Right atrium auricular region (tissue), 2 donors: ENCODE measurements at regions not wholly inside any gene's neighbourhood (a gene's known extent, or its start where the extent isn't known, plus 50 kb on each side); places are given as distances from the start of the nearest gene placed in this dataset.

Experiments used
- DNase-seq: peaks from one replicate; pipeline ENCODE4 v3.0.0-alpha.2; 2019; ENCODE audit warnings: low spot score
- H3K27ac ChIP-seq, 2 donors: fragments of 200-600 bp; sonication (generic); 1 replicate in 1 of 2; 2 replicates in 1 of 2; pipeline ENCODE4 v1.5.1; 2016 to 2019
- H3K27me3 ChIP-seq, 2 donors: fragments of 200-600 bp; sonication (generic); one replicate each; pipeline versions ENCODE4 v1.5.1 to v1.6.0; 2017 to 2019
- H3K36me3 ChIP-seq: fragments of 200-600 bp; sonication (generic); one replicate; pipeline ENCODE4 v1.5.1; 2016
- H3K4me1 ChIP-seq, 2 donors: fragments of 200-600 bp; sonication (generic); one replicate each; pipeline versions ENCODE4 v1.5.1 to v1.6.0; 2017 to 2019
- H3K4me3 ChIP-seq, 2 donors: fragments of 200-600 bp; sonication (generic); 1 replicate in 1 of 2; 2 replicates in 1 of 2; pipeline ENCODE4 v1.5.1; 2017 to 2019; ENCODE audit warnings: mild to moderate bottlenecking in 1 of 2, moderate library complexity in 1 of 2
- H3K9me3 ChIP-seq, 2 donors: fragments of 200-600 bp; sonication (generic); one replicate each; pipeline ENCODE4 v1.5.1; 2019
- CTCF ChIP-seq, 2 donors: fragments of 200-600 bp; sonication (generic); IDR thresholded peaks; one replicate each; pipeline ENCODE4 v1.5.1; 2019; ENCODE audit warnings: antibody characterized with exemption in 2 of 2

- H3K36me3 ChIP-seq: no peaks in the 10 kb centered on the region
- no peak for TF ChIP-seq CTCF (IDR thresholded peaks at IDR 0.05)
- no peaks in the 10 kb centered on the region for H3K9me3 ChIP-seq
- H3K27me3 ChIP-seq: no peaks in the 10 kb centered on the region
- no peaks in the 10 kb centered on the region for H3K4me1 ChIP-seq
- H3K27ac ChIP-seq: no peak overlapping the region
- DNase-seq: no peak
- no peak overlapping the region for H3K4me3 ChIP-seq
These were observed 663.4 kb downstream of the TMTC2 start for GRCh38 chr12:83349907-83350611.

GRCh38 chr12:83346333-83346732 lies 659.6 kb downstream of the TMTC2 start:
- Histone ChIP-seq H3K4me3 (no peak overlapping the region), H3K9me3 (no peaks in the 10 kb centered on the region), H3K36me3 (no peaks in the 10 kb centered on the region), H3K27ac (no peak overlapping the region), H3K27me3 (no peaks in the 10 kb centered on the region), H3K4me1 (no peaks in the 10 kb centered on the region)
- no peak for DNase-seq
- no peak for TF ChIP-seq CTCF (IDR thresholded peaks at IDR 0.05)

- no peak for DNase-seq
- no peak for TF ChIP-seq CTCF (IDR thresholded peaks at IDR 0.05)
- no peaks in the 10 kb centered on the region for H3K4me1 ChIP-seq
- no peak overlapping the region for H3K4me3 ChIP-seq
- no peaks in the 10 kb centered on the region for H3K36me3 ChIP-seq
- no peak overlapping the region for H3K27ac ChIP-seq
- no peaks in the 10 kb centered on the region for H3K9me3 ChIP-seq
- H3K27me3 ChIP-seq: no peaks in the 10 kb centered on the region
These were observed 657.1 kb downstream of the TMTC2 start for GRCh38 chr12:83343767-83344166.

GRCh38 chr12:83335748-83336147 lies 649.0 kb downstream of the TMTC2 start:
- DNase-seq: no peak
- no peak overlapping the region for H3K27ac ChIP-seq

GRCh38 chr12:83326666-83327065 lies 640.0 kb downstream of the TMTC2 start:
- no peak for DNase-seq
- H3K9me3 ChIP-seq: no peaks in the 10 kb centered on the region
- H3K36me3 ChIP-seq: no peaks in the 10 kb centered on the region
- no peak overlapping the region for H3K27ac ChIP-seq
- TF ChIP-seq CTCF (IDR thresholded peaks at IDR 0.05): no peak
- H3K27me3 ChIP-seq: no peaks in the 10 kb centered on the region
- H3K4me3 ChIP-seq: no peak overlapping the region
- no peaks in the 10 kb centered on the region for H3K4me1 ChIP-seq

More at GRCh38 chr12:83335748-83336147, 649.0 kb downstream of the TMTC2 start:
- TF ChIP-seq CTCF (IDR thresholded peaks at IDR 0.05): no peak
- Histone ChIP-seq H3K36me3 (no peaks in the 10 kb centered on the region), H3K4me3 (no peak overlapping the region), H3K9me3 (no peaks in the 10 kb centered on the region), H3K4me1 (no peaks in the 10 kb centered on the region), H3K27me3 (no peaks in the 10 kb centered on the region)

- Histone ChIP-seq H3K4me1 (no peaks in the 10 kb centered on the region), H3K36me3 (no peaks in the 10 kb centered on the region), H3K27ac (no peak overlapping the region), H3K27me3 (no peaks in the 10 kb centered on the region), H3K9me3 (no peaks in the 10 kb centered on the region), H3K4me3 (no peak overlapping the region)
- no peak for TF ChIP-seq CTCF (IDR thresholded peaks at IDR 0.05)
- DNase-seq: no peak
These were observed 637.2 kb downstream of the TMTC2 start for GRCh38 chr12:83323866-83324265.
